ENCODE measurements at regions not wholly inside any gene's neighbourhood (a gene's known extent, or its start where the extent isn't known, plus 50 kb on each side); places are given as distances from the start of the nearest gene placed in this dataset.

- DNase-seq: no peak
Observed at GRCh38 chr2:33655626-33656320, 56.7 kb upstream of the FAM98A start.

GRCh38 chr2:33652830-33653229 is 53.7 kb upstream of the FAM98A start:
- DNase-seq: no peak

- DNase-seq: no peak
Observed at GRCh38 chr2:33650171-33650570, 51.1 kb upstream of the FAM98A start.
